Parathyroid adenoma (tissue), 2 donors: ENCODE measurements at regions not wholly inside any gene's neighbourhood (a gene's known extent, or its start where the extent isn't known, plus 50 kb on each side); places are given as distances from the start of the nearest gene placed in this dataset.

Source experiments
- H2AFZ ChIP-seq: fragments of 300-600 bp; sonication (generic); one replicate; pipeline ENCODE4 v1.7.0; 2017; ENCODE audit warnings: antibody characterized with exemption, mild to moderate bottlenecking
- H3K27ac ChIP-seq: fragments of 300-600 bp; sonication (generic); one replicate; pipeline ENCODE4 v1.7.0; 2017
- H3K27me3 ChIP-seq: fragments of 300-600 bp; sonication (generic); one replicate; pipeline ENCODE4 v1.7.0; 2017; ENCODE audit warnings: low read length; ENCODE audit not compliant: control insufficient read depth, insufficient read depth
- H3K36me3 ChIP-seq: fragments of 300-600 bp; sonication (generic); one replicate; pipeline ENCODE4 v1.7.0; 2017; ENCODE audit warnings: low read length; ENCODE audit not compliant: control insufficient read depth, insufficient read depth
- H3K4me1 ChIP-seq: fragments of 300-600 bp; sonication (generic); one replicate; pipeline ENCODE4 v1.7.0; 2017; ENCODE audit warnings: control low read depth
- H3K4me2 ChIP-seq: fragments of 300-600 bp; sonication (generic); one replicate; pipeline ENCODE4 v1.7.0; 2017; ENCODE audit warnings: low read length
- H3K4me3 ChIP-seq: fragments of 300-600 bp; sonication (generic); one replicate; pipeline ENCODE4 v1.7.0; 2017; ENCODE audit warnings: low read depth, low read length
- H3K79me2 ChIP-seq: fragments of 300-600 bp; sonication (generic); one replicate; pipeline ENCODE4 v1.7.0; 2017; ENCODE audit warnings: control low read depth
- H3K9ac ChIP-seq: fragments of 300-600 bp; sonication (generic); one replicate; pipeline ENCODE4 v1.7.0; 2017; ENCODE audit warnings: mild to moderate bottlenecking
- H3K9me3 ChIP-seq: fragments of 300-600 bp; sonication (generic); one replicate; pipeline ENCODE4 v1.7.0; 2017; ENCODE audit warnings: low read length; ENCODE audit not compliant: control insufficient read depth
- CTCF ChIP-seq: fragments of 300-600 bp; sonication (generic); IDR thresholded peaks from one replicate; pipeline ENCODE4 v1.7.0; 2017; ENCODE audit warnings: antibody characterized with exemption, mild to moderate bottlenecking
- donor health status: primary hyperparathyroidism.

GRCh38 chr3:110139048-110139447 lies 801.7 kb upstream of the DPPA4 start:
- Histone ChIP-seq H3K4me3 (no peak overlapping the region), H3K9me3 (no peaks in the 10 kb centered on the region), H3K4me2 (no peak overlapping the region), H3K4me1 (no peaks in the 10 kb centered on the region), H3K27ac (no peak overlapping the region), H3K9ac (no peak overlapping the region), H3K79me2 (no peaks in the 10 kb centered on the region), H3K27me3 (no peaks in the 10 kb centered on the region), H2AFZ (no peak overlapping the region), H3K36me3 (no peaks in the 10 kb centered on the region)
- TF ChIP-seq CTCF = no peak

GRCh38 chr3:110139821-110140220 lies 802.5 kb upstream of the DPPA4 start:
- H3K4me1 ChIP-seq = no peaks in the 10 kb centered on the region
- no peak for TF ChIP-seq CTCF
- H3K79me2 ChIP-seq = no peaks in the 10 kb centered on the region
- H3K9me3 ChIP-seq = no peaks in the 10 kb centered on the region
- no peaks in the 10 kb centered on the region for H3K36me3 ChIP-seq
- H3K9ac ChIP-seq = no peak overlapping the region
- no peak overlapping the region for H3K27ac ChIP-seq
- no peak overlapping the region for H3K4me2 ChIP-seq
- H3K27me3 ChIP-seq = no peaks in the 10 kb centered on the region
- no peak overlapping the region for H2AFZ ChIP-seq
- H3K4me3 ChIP-seq = no peak overlapping the region

- no peak for TF ChIP-seq CTCF
- H3K9me3 ChIP-seq = no peaks in the 10 kb centered on the region
- no peaks in the 10 kb centered on the region for H3K79me2 ChIP-seq
- H3K27ac ChIP-seq = no peak overlapping the region
- H3K9ac ChIP-seq = no peak overlapping the region
- H2AFZ ChIP-seq = no peak overlapping the region
- no peak overlapping the region for H3K4me3 ChIP-seq
- no peaks in the 10 kb centered on the region for H3K4me1 ChIP-seq
- H3K36me3 ChIP-seq = no peaks in the 10 kb centered on the region
- no peaks in the 10 kb centered on the region for H3K27me3 ChIP-seq
- H3K4me2 ChIP-seq = no peak overlapping the region
These were observed 812.4 kb upstream of the DPPA4 start for GRCh38 chr3:110149763-110150162.

GRCh38 chr3:110157221-110157620 lies 819.9 kb upstream of the DPPA4 start:
- Histone ChIP-seq H3K36me3 (no peaks in the 10 kb centered on the region), H3K4me1 (no peaks in the 10 kb centered on the region), H3K79me2 (no peaks in the 10 kb centered on the region), H3K27me3 (no peaks in the 10 kb centered on the region), H3K9me3 (no peaks in the 10 kb centered on the region), H3K4me3 (no peak overlapping the region), H2AFZ (no peak overlapping the region), H3K27ac (no peak overlapping the region), H3K4me2 (no peak overlapping the region), H3K9ac (no peak overlapping the region)
- TF ChIP-seq CTCF = no peak

- H3K36me3 ChIP-seq = no peaks in the 10 kb centered on the region
- no peaks in the 10 kb centered on the region for H3K4me1 ChIP-seq
- H3K27me3 ChIP-seq = no peaks in the 10 kb centered on the region
- no peaks in the 10 kb centered on the region for H3K79me2 ChIP-seq
- H3K9ac ChIP-seq = no peak overlapping the region
- H3K4me3 ChIP-seq = no peak overlapping the region
- H3K9me3 ChIP-seq = no peaks in the 10 kb centered on the region
- TF ChIP-seq CTCF = no peak
- no peak overlapping the region for H2AFZ ChIP-seq
- no peak overlapping the region for H3K4me2 ChIP-seq
- H3K27ac ChIP-seq = no peak overlapping the region
These were observed 827.5 kb upstream of the DPPA4 start for GRCh38 chr3:110164632-110165369.
